ENCODE measurements at regions not wholly inside any gene's neighbourhood (a gene's known extent, or its start where the extent isn't known, plus 50 kb on each side); places are given as distances from the start of the nearest gene placed in this dataset.
"Not testable (repeated sequence)": the region's sequence is repeated elsewhere in the genome, so short reads cannot be mapped to it uniquely, and the experiment has no call there.

GRCh38 chr6:115551527-115551926 lies 509.2 kb downstream of the FRK start:
- DNase-seq (ENCODE audit: low spot score): peak; percentile 59

GRCh38 chr6:115545672-115545986 lies 515.1 kb downstream of the FRK start:
- DNase-seq (ENCODE audit: low spot score): no peak

GRCh38 chr6:115544765-115545671 lies 515.7 kb downstream of the FRK start:
- no peak for DNase-seq (ENCODE audit: low spot score)

GRCh38 chr6:115540077-115540869 lies 520.4 kb downstream of the FRK start:
- DNase-seq (ENCODE audit: low spot score): no peak

- no peak for DNase-seq (ENCODE audit: low spot score)
These were observed 521.2 kb downstream of the FRK start for GRCh38 chr6:115539531-115539930.

GRCh38 chr6:115524821-115525220 lies 535.9 kb downstream of the FRK start:
- no peak for DNase-seq (ENCODE audit: low spot score)

GRCh38 chr6:115521747-115522146 lies 538.9 kb downstream of the FRK start:
- not testable (repeated sequence) for DNase-seq (ENCODE audit: low spot score)

GRCh38 chr6:115514656-115515055 lies 546.0 kb downstream of the FRK start:
- DNase-seq (ENCODE audit: low spot score): peak; percentile 44

- DNase-seq (ENCODE audit: low spot score): no peak
These were observed 547.8 kb downstream of the FRK start for GRCh38 chr6:115512923-115513322.

- no peak for DNase-seq (ENCODE audit: low spot score)
These were observed 548.9 kb downstream of the FRK start for GRCh38 chr6:115511771-115512170.

- not testable (repeated sequence) for DNase-seq (ENCODE audit: low spot score)
These were observed 558.3 kb downstream of the FRK start for GRCh38 chr6:115502432-115502831.

GRCh38 chr6:115495184-115495583 lies 565.5 kb downstream of the FRK start:
- no peak for DNase-seq (ENCODE audit: low spot score)

GRCh38 chr6:115487331-115487730 lies 573.4 kb downstream of the FRK start:
- no peak for DNase-seq (ENCODE audit: low spot score)

- DNase-seq (ENCODE audit: low spot score): no peak
These were observed 575.3 kb downstream of the FRK start for GRCh38 chr6:115485400-115485799.

GRCh38 chr6:115480543-115480942 lies 580.1 kb downstream of the FRK start:
- not testable (repeated sequence) for DNase-seq (ENCODE audit: low spot score)

- DNase-seq (ENCODE audit: low spot score): no peak
These were observed 586.1 kb downstream of the FRK start for GRCh38 chr6:115474443-115475041.

- no peak for DNase-seq (ENCODE audit: low spot score)
These were observed 592.3 kb downstream of the FRK start for GRCh38 chr6:115468272-115469005.

- DNase-seq (ENCODE audit: low spot score): no peak
These were observed 593.0 kb downstream of the FRK start for GRCh38 chr6:115467726-115468125.

GRCh38 chr6:115460913-115461312 lies 599.8 kb downstream of the FRK start:
- no peak for DNase-seq (ENCODE audit: low spot score)

GRCh38 chr6:115456848-115457247 lies 603.8 kb downstream of the FRK start:
- DNase-seq (ENCODE audit: low spot score): no peak

- DNase-seq (ENCODE audit: low spot score): no peak
These were observed 616.7 kb downstream of the FRK start for GRCh38 chr6:115443825-115444478.

GRCh38 chr6:115442323-115442722 lies 618.4 kb downstream of the FRK start:
- DNase-seq (ENCODE audit: low spot score): no peak

Data from Ammon's horn (tissue), 1 donor.